SU-DHL-6 (cell line): ENCODE measurements at regions not wholly inside any gene's neighbourhood (a gene's known extent, or its start where the extent isn't known, plus 50 kb on each side); places are given as distances from the start of the nearest gene placed in this dataset.
"Not testable (repeated sequence)": the region's sequence is repeated elsewhere in the genome, so short reads cannot be mapped to it uniquely, and the experiment has no call there.

Source experiments
- H2AFZ ChIP-seq: fragments of 200-600 bp; sonication (generic); 2 replicates; pipeline ENCODE4 v1.6.1; 2014; ENCODE audit warnings: low read depth, mild to moderate bottlenecking, moderate library complexity, mixed read lengths, antibody characterized with exemption, low read length; ENCODE audit not compliant: severe bottlenecking
- H3F3A ChIP-seq: fragments of 200-600 bp; shearing (Covaris generic); 2 replicates; pipeline ENCODE4 v1.6.0; 2016; ENCODE audit warnings: antibody characterized with exemption, mild to moderate bottlenecking; ENCODE audit not compliant: insufficient read depth
- H3K27ac ChIP-seq: fragments of 200-600 bp; sonication (generic); 2 replicates; pipeline ENCODE4 v1.5.1; 2016; ENCODE audit warnings: low read depth, mild to moderate bottlenecking, low read length, moderate library complexity, mixed read lengths
- H3K27me3 ChIP-seq: fragments of 200-600 bp; sonication (generic), shearing (Covaris generic); 2 replicates; pipeline ENCODE4 v1.6.0; 2014; ENCODE audit warnings: mild to moderate bottlenecking, low read length
- H3K36me3 ChIP-seq: fragments of 200-600 bp; sonication (generic); 2 replicates; pipeline ENCODE4 v1.6.1; 2014; ENCODE audit warnings: mild to moderate bottlenecking, low read length, mixed read lengths
- H3K4me2 ChIP-seq: fragments of 300-600, 200-600 bp; shearing (Covaris generic), sonication (generic); 2 replicates; pipeline ENCODE4 v1.6.0; 2014; ENCODE audit warnings: low read length, low read depth, mild to moderate bottlenecking; ENCODE audit not compliant: poor library complexity, severe bottlenecking
- H3K4me3 ChIP-seq: fragments of 200-600 bp; sonication (generic); 2 replicates; pipeline ENCODE4 v1.5.1; 2014; ENCODE audit warnings: antibody characterized with exemption, low read length, mild to moderate bottlenecking, mixed read lengths; ENCODE audit not compliant: insufficient read depth, poor library complexity, severe bottlenecking
- H3K79me2 ChIP-seq: fragments of 200-600 bp; sonication (generic); 2 replicates; pipeline ENCODE4 v1.6.1; 2014; ENCODE audit warnings: mild to moderate bottlenecking, low read length, moderate library complexity; ENCODE audit not compliant: insufficient read depth
- H3K9ac ChIP-seq: fragments of 200-600 bp; sonication (generic); 2 replicates; pipeline ENCODE4 v1.7.0; 2014; ENCODE audit warnings: mild to moderate bottlenecking, low read length
- H3K9me2 ChIP-seq: fragments of 200-600 bp; sonication (generic); replicated peaks from 2 replicates; pipeline ENCODE4 v1.6.1; 2014; ENCODE audit warnings: low read length; ENCODE audit not compliant: insufficient read depth
- H3K9me3 ChIP-seq: fragments of 200-600 bp; sonication (generic); 2 replicates; pipeline ENCODE4 v1.6.1; 2014; ENCODE audit warnings: low read length, mixed read lengths; ENCODE audit not compliant: insufficient read depth
- H4K20me1 ChIP-seq: fragments of 200-600 bp; sonication (generic); 2 replicates; pipeline ENCODE4 v1.6.1; 2014; ENCODE audit warnings: low read depth, mild to moderate bottlenecking, antibody characterized with exemption, low read length, moderate library complexity, mixed read lengths
- CTCF ChIP-seq: fragments of 200-600 bp; sonication (generic); IDR thresholded peaks from one replicate; pipeline ENCODE4 v1.5.1; 2017; ENCODE audit warnings: antibody characterized with exemption, mild to moderate bottlenecking, low read length, moderate library complexity; ENCODE audit not compliant: insufficient read depth, poor library complexity, severe bottlenecking
- EZH2phosphoT487 ChIP-seq: fragments of 200-600 bp; sonication (generic), shearing (Covaris generic); conservative IDR thresholded peaks from 2 replicates; pipeline ENCODE4 v1.6.1; 2018; ENCODE audit warnings: mild to moderate bottlenecking, antibody characterized with exemption, low read length, moderate library complexity, mixed read lengths

GRCh38 chr5:154644745-154645411 is 110.3 kb upstream of the LARP1 start:
- no peaks in the 10 kb centered on the region for H3K79me2 ChIP-seq
- H3K9me2 ChIP-seq, result no peaks in the 10 kb centered on the region
- no peaks in the 10 kb centered on the region for H3K27me3 ChIP-seq
- no peak overlapping the region for H3K9ac ChIP-seq
- no peaks in the 10 kb centered on the region for H3F3A ChIP-seq
- TF ChIP-seq EZH2phosphoT487 (no peak), CTCF (no peak)
- no peak overlapping the region for H2AFZ ChIP-seq
- H3K9me3 ChIP-seq, result no peaks in the 10 kb centered on the region
- H3K4me2 ChIP-seq, result no peak overlapping the region
- no peaks in the 10 kb centered on the region for H3K36me3 ChIP-seq
- no peaks in the 10 kb centered on the region for H4K20me1 ChIP-seq
- no peak overlapping the region for H3K4me3 ChIP-seq
- H3K27ac ChIP-seq, result no peak overlapping the region

DNA sequence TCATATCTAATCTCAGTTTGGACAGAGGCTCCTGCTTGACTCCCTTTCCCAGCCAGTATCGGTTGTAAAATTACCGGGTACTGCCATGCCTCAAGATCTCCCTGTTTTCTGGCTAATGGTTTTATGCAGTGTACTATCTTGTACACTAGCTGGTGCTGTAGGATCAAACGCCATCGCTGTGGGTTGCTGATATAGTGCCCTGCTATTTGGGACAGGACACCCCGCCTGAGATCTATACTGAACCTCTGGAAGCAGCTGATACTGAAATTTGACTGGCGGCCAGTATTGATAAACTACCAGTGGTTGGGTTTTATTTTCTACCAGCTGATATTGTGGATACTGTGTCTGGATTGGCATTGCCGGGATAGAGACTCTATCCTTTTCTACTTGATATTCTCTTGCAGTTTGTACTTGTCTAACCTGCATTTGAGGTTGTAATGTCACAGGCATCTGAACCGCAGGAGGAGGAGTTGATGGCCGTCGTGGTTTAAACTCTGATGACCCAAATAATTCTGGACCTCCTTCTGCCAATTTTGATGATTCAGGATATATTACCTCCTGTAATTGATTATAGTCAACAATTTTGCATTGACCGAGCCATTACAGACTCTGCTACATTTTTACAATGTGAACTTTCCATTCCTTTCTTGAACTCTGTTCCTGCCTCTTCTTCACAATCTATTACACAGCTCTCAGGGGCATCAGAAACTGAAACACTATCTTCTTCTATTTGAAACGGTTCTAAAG is 112.5 kb upstream of the LARP1 start:
- Histone ChIP-seq H3K27me3 (no peaks in the 10 kb centered on the region), H3K9me3 (no peaks in the 10 kb centered on the region), H3K9ac (no peak overlapping the region), H3K79me2 (no peaks in the 10 kb centered on the region), H3K36me3 (no peaks in the 10 kb centered on the region), H3K4me2 (no peak overlapping the region), H3K27ac (no peak overlapping the region), H3K9me2 (no peaks in the 10 kb centered on the region), H3K4me3 (no peak overlapping the region), H2AFZ (no peak overlapping the region), H3F3A (no peaks in the 10 kb centered on the region), H4K20me1 (no peaks in the 10 kb centered on the region)
- no peak for TF ChIP-seq EZH2phosphoT487
- peak; percentile 23 for TF ChIP-seq CTCF

DNA sequence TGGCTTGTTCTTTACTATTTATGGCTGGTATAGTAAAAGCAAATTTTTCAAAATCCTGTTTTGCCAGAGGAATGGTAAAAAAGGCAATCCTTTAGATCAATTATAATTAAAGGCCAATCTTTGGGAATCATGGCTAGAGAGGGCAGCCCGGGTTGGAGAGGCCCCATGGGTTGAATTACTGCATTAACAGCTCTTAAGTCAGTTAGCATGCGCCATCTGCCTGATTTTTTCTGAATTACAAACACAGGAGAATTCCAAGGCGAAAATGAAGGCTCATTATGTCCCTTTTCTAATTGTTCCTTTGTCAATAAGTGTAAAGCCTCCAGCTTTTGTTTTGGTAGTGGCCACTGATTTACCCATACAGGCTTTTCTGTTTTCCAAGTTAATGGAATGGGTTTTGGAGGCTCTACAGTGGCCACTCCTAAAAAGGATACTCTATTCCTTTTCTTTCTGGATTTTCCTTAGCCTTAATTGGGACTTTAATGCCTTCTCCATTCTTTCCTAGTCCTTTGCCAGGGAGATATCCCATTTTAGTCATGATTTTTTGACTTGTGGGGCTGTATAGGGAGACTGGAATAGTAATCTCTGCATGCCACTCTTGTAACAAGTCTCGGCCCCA is 114.9 kb upstream of the LARP1 start:
- peak; percentile 20 for TF ChIP-seq CTCF
- H3F3A ChIP-seq, H3K4me3 ChIP-seq, H3K9me3 ChIP-seq, H3K27me3 ChIP-seq, H3K9ac ChIP-seq, H3K36me3 ChIP-seq, H4K20me1 ChIP-seq, H3K4me2 ChIP-seq, H3K9me2 ChIP-seq, H2AFZ ChIP-seq, H3K27ac ChIP-seq, H3K79me2 ChIP-seq: not testable (repeated sequence)

- H3K9ac ChIP-seq, H3K9me3 ChIP-seq, H3K4me3 ChIP-seq, H3K9me2 ChIP-seq, H4K20me1 ChIP-seq, H3K36me3 ChIP-seq, H3F3A ChIP-seq, H2AFZ ChIP-seq, H3K27me3 ChIP-seq, H3K79me2 ChIP-seq, H3K4me2 ChIP-seq, H3K27ac ChIP-seq: not testable (repeated sequence)
Observed at GRCh38 chr5:154636786-154637185, 118.4 kb upstream of the LARP1 start.

DNA sequence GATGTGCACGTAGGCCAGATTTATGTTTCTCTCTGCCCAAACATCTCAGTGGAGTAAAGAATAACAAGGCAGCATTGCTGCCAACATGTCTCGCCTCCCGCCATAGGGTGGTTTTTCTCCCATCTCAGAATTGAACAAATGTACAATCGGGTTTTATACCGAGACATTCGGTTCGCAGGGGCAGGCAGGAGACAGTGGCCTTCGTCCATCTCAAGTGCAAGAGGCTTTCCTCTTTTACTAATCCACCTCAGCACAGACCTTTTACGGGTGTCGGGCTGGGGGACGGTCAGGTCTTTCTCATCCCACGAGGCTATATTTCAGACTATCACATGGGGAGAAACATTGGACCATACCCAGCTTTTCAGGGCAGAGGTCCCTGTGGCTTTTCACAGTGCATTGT is 118.9 kb upstream of the LARP1 start:
- H3K9ac ChIP-seq, H2AFZ ChIP-seq, H3K36me3 ChIP-seq, H4K20me1 ChIP-seq, H3K9me3 ChIP-seq, H3K4me2 ChIP-seq, H3K27ac ChIP-seq, H3K4me3 ChIP-seq, H3K9me2 ChIP-seq, H3K27me3 ChIP-seq, H3F3A ChIP-seq, H3K79me2 ChIP-seq: not testable (repeated sequence)
